Stimulated activated CD8-positive, alpha-beta memory T cell treated with anti-CD3 and anti-CD28 coated beads, Interleukin-2, amount 100 ng/mL, for 48 hours (primary cell): ENCODE measurements at regions not wholly inside any gene's neighbourhood (a gene's known extent, or its start where the extent isn't known, plus 50 kb on each side); places are given as distances from the start of the nearest gene placed in this dataset.
A peak's percentile ranks its signal among the peaks of the same experiment; 100 is the strongest.
"Not testable (repeated sequence)": the region's sequence is repeated elsewhere in the genome, so short reads cannot be mapped to it uniquely, and the experiment has no call there.

Experiments used
- DNase-seq, 2 donors: peaks; one replicate each; pipeline ENCODE4 v3.0.0-alpha.2; 2020; ENCODE audit warnings: low read depth in 2 of 2

- DNase-seq: no peak
Observed at GRCh38 chr3:157920822-157921700, 185.2 kb downstream of the SHOX2 start.

- no peak for DNase-seq
Observed at GRCh38 chr3:157919319-157919887, 186.8 kb downstream of the SHOX2 start.

- DNase-seq: no peak
Observed at GRCh38 chr3:157918402-157918801, 187.8 kb downstream of the SHOX2 start.

GRCh38 chr3:157916672-157917071, 189.5 kb downstream of the SHOX2 start:
- DNase-seq: no peak

- no peak for DNase-seq
Observed at GRCh38 chr3:157914882-157915281, 191.3 kb downstream of the SHOX2 start.

GRCh38 chr3:157913741-157914150, 192.5 kb downstream of the SHOX2 start:
- no peak for DNase-seq

GRCh38 chr3:157912514-157913451, 193.4 kb downstream of the SHOX2 start:
- DNase-seq: no peak

GRCh38 chr3:157906627-157907026, 199.6 kb downstream of the SHOX2 start:
- no peak for DNase-seq

GRCh38 chr3:157905885-157906284, 200.3 kb downstream of the SHOX2 start:
- no peak for DNase-seq

GRCh38 chr3:157902680-157903079, 203.5 kb downstream of the SHOX2 start:
- not testable (repeated sequence) for DNase-seq

GRCh38 chr3:157888040-157888439, 218.2 kb downstream of the SHOX2 start:
- DNase-seq: no peak

GRCh38 chr3:157876556-157876955, 229.7 kb downstream of the SHOX2 start:
- DNase-seq: no peak

- DNase-seq: no peak
Observed at GRCh38 chr3:157872902-157873301, 233.3 kb downstream of the SHOX2 start.

GRCh38 chr3:157871838-157872460, 234.3 kb downstream of the SHOX2 start:
- no peak for DNase-seq

GRCh38 chr3:157871248-157871647, 235.0 kb downstream of the SHOX2 start:
- no peak for DNase-seq

GRCh38 chr3:157868946-157869345, 237.3 kb downstream of the SHOX2 start:
- DNase-seq: no peak

- no peak for DNase-seq
Observed at GRCh38 chr3:157868196-157868595, 238.0 kb downstream of the SHOX2 start.

- peak; percentile 33 to 36 for DNase-seq
Observed at GRCh38 chr3:157865352-157866000, 240.7 kb downstream of the SHOX2 start.

GRCh38 chr3:157861076-157861765, 245.0 kb downstream of the SHOX2 start:
- no peak for DNase-seq

- no peak for DNase-seq
Observed at GRCh38 chr3:157859541-157859940, 246.7 kb downstream of the SHOX2 start.

GRCh38 chr3:157858821-157859220, 247.4 kb downstream of the SHOX2 start:
- no peak for DNase-seq
